Small intestine (tissue), 7 donors: ENCODE measurements at regions not wholly inside any gene's neighbourhood (a gene's known extent, or its start where the extent isn't known, plus 50 kb on each side); places are given as distances from the start of the nearest gene placed in this dataset.
A peak's percentile ranks its signal among the peaks of the same experiment; 100 is the strongest.
"Not testable (repeated sequence)": the region's sequence is repeated elsewhere in the genome, so short reads cannot be mapped to it uniquely, and the experiment has no call there.

Experiments used
- DNase-seq, 2 donors: peaks; one replicate each; pipeline versions ENCODE4 v3.0.0 to v3.0.0-alpha.2; 2013
- FAIRE-seq: peaks from 2 replicates; lab custom pipeline; 2012; peaks lifted over from hg19 to GRCh38; lab: Jason Lieb, UNC
- H3K27ac ChIP-seq, 3 donors: one replicate each; pipeline ENCODE4 v1.5.1; 2013; ENCODE audit warnings: low read length in 2 of 3, mild to moderate bottlenecking in 2 of 3, control low read depth in 1 of 3, inconsistent platforms in 1 of 3, low read depth in 1 of 3, moderate library complexity in 1 of 3
- H3K27me3 ChIP-seq, 3 donors: one replicate each; pipeline ENCODE4 v1.6.1; 2013; ENCODE audit warnings: low read length in 3 of 3, inconsistent platforms in 1 of 3; ENCODE audit not compliant: control insufficient read depth in 3 of 3, insufficient read depth in 3 of 3
- H3K36me3 ChIP-seq, 3 donors: one replicate each; pipeline ENCODE4 v1.6.1; 2013; ENCODE audit warnings: low read length in 3 of 3, inconsistent platforms in 1 of 3, low read depth in 1 of 3, mild to moderate bottlenecking in 1 of 3, moderate library complexity in 1 of 3; ENCODE audit not compliant: control insufficient read depth in 3 of 3, insufficient read depth in 2 of 3
- H3K4me1 ChIP-seq, 3 donors: one replicate each; pipeline ENCODE4 v1.6.1; 2013; ENCODE audit warnings: low read length in 2 of 3, inconsistent platforms in 1 of 3, low read depth in 1 of 3, mild to moderate bottlenecking in 1 of 3, moderate library complexity in 1 of 3; ENCODE audit not compliant: control insufficient read depth in 3 of 3, insufficient read depth in 2 of 3
- H3K4me3 ChIP-seq, 3 donors: one replicate each; pipeline ENCODE4 v1.5.1; 2013; ENCODE audit warnings: low read length in 3 of 3, control low read depth in 1 of 3, inconsistent platforms in 1 of 3, low read depth in 1 of 3, mild to moderate bottlenecking in 1 of 3, moderate library complexity in 1 of 3
- H3K9me3 ChIP-seq, 2 donors: one replicate each; pipeline ENCODE4 v1.6.1; 2013; ENCODE audit warnings: low read depth in 1 of 2, low read length in 1 of 2; ENCODE audit not compliant: control insufficient read depth in 2 of 2, insufficient read depth in 1 of 2
- WGBS, 3 donors: extraction: QIAGEN DNeasy Blood & Tissue Kit; methylation state at CpG; one replicate each; pipeline ENCODE4 v1.1.7; 2013; 5-methylcytosine and 5-hydroxymethylcytosine counted together
- donor health status: healthy with polysubstance abuse.
- donor health status: control.
- donor health status: control.
- donor health status: Bipolar disorder and iron deficiency.
- donor health status: healthy.

GRCh38 chr4:56575820-56576429, 70.3 kb downstream of the ARL9 start:
- H3K4me1 ChIP-seq: no peaks in the 10 kb centered on the region
- no peaks in the 10 kb centered on the region for H3K27me3 ChIP-seq
- H3K27ac ChIP-seq: no peak overlapping the region
- H3K9me3 ChIP-seq: no peaks in the 10 kb centered on the region
- H3K4me3 ChIP-seq: no peak overlapping the region
- no peaks in the 10 kb centered on the region for H3K36me3 ChIP-seq
- DNase-seq (peak; percentile 33 to 37), FAIRE-seq (no peak)
- WGBS, 3 donors: 35 to 54% (median 49%) methylated on average over 1 of the region's 1 CpG

- H3K27me3 ChIP-seq: peaks cover 0 to 19% (median 0%) of the 10 kb centered on the region in 3 donors
- WGBS, 3 donors: 69 to 82% (median 71%) methylated on average over 15 to 36 of the region's 41 CpGs
- H3K36me3 ChIP-seq, FAIRE-seq, H3K4me1 ChIP-seq, DNase-seq, H3K27ac ChIP-seq, H3K4me3 ChIP-seq, H3K9me3 ChIP-seq: not testable (repeated sequence)
Observed at GRCh38 chr4:56592417-56592816, 86.8 kb downstream of the ARL9 start.
